GM12878 (cell line): ENCODE measurements at regions not wholly inside any gene's neighbourhood (a gene's known extent, or its start where the extent isn't known, plus 50 kb on each side); places are given as distances from the start of the nearest gene placed in this dataset.

Experiments
- ATAC-seq: fragments of 200-7000 bp; cut with Tn5 transposase; 3 replicates; pipeline ENCODE4 v1.9.1; 2020; ENCODE audit warnings: mild to moderate bottlenecking, moderate library complexity
- BruUV-seq: library from RNA; stranded (reverse); fragments of 400-500 nt; replicated peaks from 2 replicates; lab custom pipeline; 2021; lab: Mats Ljungman, UMichigan
- CTCF ChIA-PET: fragments of 300-600 bp; sonication (Branson Sonifier 250); formaldehyde crosslinking; extraction: SDS; loops from one replicate; lab custom pipeline; 2021; ENCODE audit warnings: inconsistent platforms; lab: Yijun Ruan, JAX
- POLR2A ChIA-PET: fragments of 350-600 bp; formaldehyde crosslinking; extraction: SDS; loops from one replicate; lab custom pipeline; 2021; ENCODE audit warnings: inconsistent platforms; lab: Charles Lee
- RAD21 ChIA-PET: fragments of 300-600 bp; sonication (Branson Sonifier 250); formaldehyde crosslinking; loops from one replicate; lab custom pipeline; 2023; ENCODE audit warnings: antibody characterized with exemption; ENCODE audit not compliant: unreplicated experiment; lab: Charles Lee
- SMC1A ChIA-PET: fragments of 300-600 bp; sonication (Branson Sonifier 250); formaldehyde crosslinking; loops from one replicate; lab custom pipeline; 2023; ENCODE audit not compliant: unreplicated experiment, uncharacterized antibody; lab: Charles Lee
- DNase-seq: peaks from one replicate; pipeline ENCODE4 v3.0.0-alpha.2; 2011; ENCODE audit warnings: low read depth, low spot score
- FAIRE-seq: peaks from 3 replicates; lab custom pipeline; 2011; peaks lifted over from hg19 to GRCh38; lab: Jason Lieb, UNC
- H2AFZ ChIP-seq: 2 replicates; pipeline ENCODE4 v1.6.0; 2011; ENCODE audit warnings: low read depth, low read length, control low read depth; ENCODE audit not compliant: control insufficient read depth
- H3K27ac ChIP-seq: 2 replicates; pipeline ENCODE4 v1.5.1; 2011; ENCODE audit warnings: control low read depth; ENCODE audit not compliant: control insufficient read depth, insufficient read depth
- H3K27me3 ChIP-seq, 2 experiments: replicated peaks in 1 of 2; 2 replicates each; pipeline versions ENCODE4 v1.6.0 to v1.6.1; 2011; ENCODE audit warnings: low read length in 1 of 2; ENCODE audit not compliant: control insufficient read depth in 2 of 2, insufficient read depth in 2 of 2
- H3K36me3 ChIP-seq, 2 experiments: 2 replicates each; pipeline ENCODE4 v1.5.1; 2011; ENCODE audit warnings: low read length in 1 of 2; ENCODE audit not compliant: control insufficient read depth in 2 of 2, insufficient read depth in 2 of 2
- H3K4me1 ChIP-seq: 2 replicates; pipeline ENCODE4 v1.6.1; 2011; ENCODE audit warnings: mild to moderate bottlenecking, low read length, moderate library complexity, mixed read lengths; ENCODE audit not compliant: control insufficient read depth, insufficient read depth
- H3K4me2 ChIP-seq: 2 replicates; pipeline ENCODE4 v1.6.0; 2011; ENCODE audit warnings: control low read depth; ENCODE audit not compliant: control insufficient read depth, insufficient read depth
- H3K4me3 ChIP-seq: fragments of 200-600 bp; sonication (generic); 2 replicates; pipeline ENCODE4 v1.5.1; 2016
- H3K79me2 ChIP-seq: 2 replicates; pipeline ENCODE4 v1.6.0; 2011; ENCODE audit warnings: low read length; ENCODE audit not compliant: control insufficient read depth, insufficient read depth
- H3K9ac ChIP-seq: 2 replicates; pipeline ENCODE4 v1.8.0; 2011; ENCODE audit warnings: low read length, control low read depth, mixed read lengths; ENCODE audit not compliant: control insufficient read depth, insufficient read depth
- H3K9me3 ChIP-seq: replicated peaks from 3 replicates; pipeline ENCODE4 v1.5.1; 2011; ENCODE audit warnings: mild to moderate bottlenecking, low read length; ENCODE audit not compliant: control insufficient read depth, insufficient read depth
- H4K20me1 ChIP-seq: 2 replicates; pipeline ENCODE4 v1.6.0; 2011; ENCODE audit not compliant: control insufficient read depth, insufficient read depth
- MYC ChIP-seq: IDR thresholded peaks from 2 replicates; pipeline ENCODE4 v1.6.1; 2011; ENCODE audit warnings: mild to moderate bottlenecking, low read length, moderate library complexity, inconsistent platforms; ENCODE audit not compliant: insufficient read depth, insufficient replicate concordance, insufficient read length, severe bottlenecking
- PRDM15 ChIP-seq: fragments of 450-650 bp; formaldehyde crosslinking; IDR thresholded peaks from 2 replicates; pipeline ENCODE4 v1.4.0; 2020; ENCODE audit warnings: mild to moderate bottlenecking, moderate library complexity
- SREBF1 ChIP-seq: IDR thresholded peaks from 2 replicates; pipeline ENCODE4 v1.6.1; 2012; ENCODE audit warnings: mild to moderate bottlenecking, low read length
- WRNIP1 ChIP-seq: IDR thresholded peaks from 2 replicates; pipeline ENCODE4 v1.6.1; 2011; ENCODE audit warnings: low read depth, low read length, improper control_type of control experiment, borderline replicate concordance
- WGBS: methylation state at CpG from one replicate; pipeline ENCODE4 v1.1.6; 2016; ENCODE audit warnings: low lambda C conversion rate; ENCODE audit not compliant: insufficient replicate concordance, insufficient coverage; ENCODE audit errors: missing lambda C conversion rate; 5-methylcytosine and 5-hydroxymethylcytosine counted together
- in situ Hi-C: fragments of 300-500 bp; cut with MboI; formaldehyde crosslinking; loops from 9 replicates; pipeline ENCODE4 v1.14.3; 2018; ENCODE audit warnings: mixed read lengths
- intact Hi-C: fragments of 100-400 bp; cut with micrococcal nuclease; formaldehyde crosslinking; loops from one replicate; pipeline ENCODE4 v1.14.2; 2022; ENCODE audit not compliant: unreplicated experiment

GRCh38 chr12:53805067-53805466 is 53.3 kb upstream of the CISTR start:
- 48% methylated on average over 6 of the region's 6 CpGs for WGBS
- CTCF ChIA-PET, result interaction anchor here (0.6 to 1.5 kb wide), 3 partner anchors 14 to 103 kb away, joined by 3 to 4 read pairs (median 3); no protein-coding TSS in a partner anchor

More at GRCh38 chr12:53805067-53805466, 53.3 kb upstream of the CISTR start:
- no peak for DNase-seq
- no peak overlapping the region for H2AFZ ChIP-seq
- H3K36me3 ChIP-seq, result no peaks in the 10 kb centered on the region
- H3K27me3 ChIP-seq, result peaks cover 0 to 9% of the 10 kb centered on the region in 2 experiments; a peak in 3 of 4 replicates
- no peak overlapping the region for H3K4me3 ChIP-seq
- TF ChIP-seq MYC, result no peak
- no peak for TF ChIP-seq SREBF1
- TF ChIP-seq WRNIP1, result no peak
- TF ChIP-seq PRDM15, result no peak
- TF ChIP-seq, all 136 proteins: peak for 0
- no peak for FAIRE-seq
- no peaks in the 10 kb centered on the region for H4K20me1 ChIP-seq
- no peak overlapping the region for H3K9ac ChIP-seq
- in situ Hi-C loops (no loop called here), intact Hi-C loops (no loop called here)
- H3K4me1 ChIP-seq, result no peaks in the 10 kb centered on the region
- ChIA-PET POLR2A (interaction anchor here (0.5 to 1.8 kb wide), 3 partner anchors 8 to 53 kb away, joined by 3 to 5 read pairs (median 4); no protein-coding TSS in a partner anchor), RAD21 (no interaction called here), SMC1A (interaction anchor here (0.6 to 0.9 kb wide), 2 partner anchors 9 to 45 kb away, joined by 3 to 6 read pairs; no protein-coding TSS in a partner anchor)
- no peaks in the 10 kb centered on the region for H3K79me2 ChIP-seq
- H3K9me3 ChIP-seq, result no peaks in the 10 kb centered on the region
- no peak overlapping the region for H3K4me2 ChIP-seq
- BruUV-seq, result no TSS peak
- ATAC-seq, result no peak
- H3K27ac ChIP-seq, result no peak overlapping the region
